GM23338 (cell line): ENCODE measurements at regions not wholly inside any gene's neighbourhood (a gene's known extent, or its start where the extent isn't known, plus 50 kb on each side); places are given as distances from the start of the nearest gene placed in this dataset.

Experiments used
- CREB1 ChIP-seq: fragments of 250-450 bp; sonication (Bioruptor Pico); IDR thresholded peaks from 2 replicates; pipeline ENCODE4 v1.5.0; 2020; ENCODE audit warnings: low read depth, mild to moderate bottlenecking, moderate library complexity
- ETS1 ChIP-seq: IDR thresholded peaks from 2 replicates; pipeline ENCODE4 v1.6.1; 2016; ENCODE audit warnings: antibody characterized with exemption
- EZH2 ChIP-seq: fragments of 200-600 bp; sonication (generic); IDR thresholded peaks from one replicate; pipeline ENCODE4 v1.8.0; 2017; ENCODE audit warnings: antibody characterized with exemption, mild to moderate bottlenecking, low read depth; ENCODE audit not compliant: unreplicated experiment
- EZH2phosphoT487 ChIP-seq: fragments of 200-600 bp; sonication (generic); IDR thresholded peaks from one replicate; pipeline ENCODE4 v1.8.1; 2018; ENCODE audit warnings: antibody characterized with exemption; ENCODE audit not compliant: unreplicated experiment
- JUNB ChIP-seq: IDR thresholded peaks from one replicate; pipeline ENCODE4 v1.6.1; 2016; ENCODE audit warnings: antibody characterized with exemption; ENCODE audit not compliant: unreplicated experiment
- POLR2AphosphoS5 ChIP-seq: IDR thresholded peaks from 2 replicates; pipeline ENCODE4 v1.6.1; 2016; ENCODE audit warnings: antibody characterized with exemption, low read depth
- ZNF114 ChIP-seq: fragments of 250-450 bp; sonication (Bioruptor Pico); IDR thresholded peaks from 2 replicates; pipeline ENCODE4 v1.5.0; 2020; ENCODE audit warnings: mild to moderate bottlenecking, moderate library complexity
- ZNF331 ChIP-seq: fragments of 250-450 bp; sonication (Bioruptor Pico); IDR thresholded peaks from 2 replicates; pipeline ENCODE4 v1.5.0; 2020; ENCODE audit warnings: low read depth, mild to moderate bottlenecking, moderate library complexity
- TF ChIP-seq, protein P1 (sequence below): fragments of 250-450 bp; sonication (Bioruptor Pico); IDR thresholded peaks from 2 replicates; pipeline ENCODE4 v1.5.0; 2020; ENCODE audit warnings: mild to moderate bottlenecking, moderate library complexity
- TF ChIP-seq, protein P2 (sequence below): IDR thresholded peaks from one replicate; pipeline ENCODE4 v1.6.1; 2018; ENCODE audit warnings: antibody characterized with exemption; ENCODE audit not compliant: unreplicated experiment
- TF ChIP-seq, protein P3 (sequence below), 2 experiments: fragments of 200-600 bp in 1 of 2; sonication (generic) in 1 of 2; conservative IDR thresholded peaks; 2 replicates each; pipeline versions ENCODE4 v1.5.1 to v1.6.1; 2016 to 2017; ENCODE audit warnings: antibody characterized with exemption in 2 of 2, low read depth in 2 of 2, mild to moderate bottlenecking in 2 of 2, moderate library complexity in 1 of 2

GRCh38 chr13:76131551-76131950, 495.4 kb downstream of the LMO7 start:
- TF ChIP-seq, protein P1, sequence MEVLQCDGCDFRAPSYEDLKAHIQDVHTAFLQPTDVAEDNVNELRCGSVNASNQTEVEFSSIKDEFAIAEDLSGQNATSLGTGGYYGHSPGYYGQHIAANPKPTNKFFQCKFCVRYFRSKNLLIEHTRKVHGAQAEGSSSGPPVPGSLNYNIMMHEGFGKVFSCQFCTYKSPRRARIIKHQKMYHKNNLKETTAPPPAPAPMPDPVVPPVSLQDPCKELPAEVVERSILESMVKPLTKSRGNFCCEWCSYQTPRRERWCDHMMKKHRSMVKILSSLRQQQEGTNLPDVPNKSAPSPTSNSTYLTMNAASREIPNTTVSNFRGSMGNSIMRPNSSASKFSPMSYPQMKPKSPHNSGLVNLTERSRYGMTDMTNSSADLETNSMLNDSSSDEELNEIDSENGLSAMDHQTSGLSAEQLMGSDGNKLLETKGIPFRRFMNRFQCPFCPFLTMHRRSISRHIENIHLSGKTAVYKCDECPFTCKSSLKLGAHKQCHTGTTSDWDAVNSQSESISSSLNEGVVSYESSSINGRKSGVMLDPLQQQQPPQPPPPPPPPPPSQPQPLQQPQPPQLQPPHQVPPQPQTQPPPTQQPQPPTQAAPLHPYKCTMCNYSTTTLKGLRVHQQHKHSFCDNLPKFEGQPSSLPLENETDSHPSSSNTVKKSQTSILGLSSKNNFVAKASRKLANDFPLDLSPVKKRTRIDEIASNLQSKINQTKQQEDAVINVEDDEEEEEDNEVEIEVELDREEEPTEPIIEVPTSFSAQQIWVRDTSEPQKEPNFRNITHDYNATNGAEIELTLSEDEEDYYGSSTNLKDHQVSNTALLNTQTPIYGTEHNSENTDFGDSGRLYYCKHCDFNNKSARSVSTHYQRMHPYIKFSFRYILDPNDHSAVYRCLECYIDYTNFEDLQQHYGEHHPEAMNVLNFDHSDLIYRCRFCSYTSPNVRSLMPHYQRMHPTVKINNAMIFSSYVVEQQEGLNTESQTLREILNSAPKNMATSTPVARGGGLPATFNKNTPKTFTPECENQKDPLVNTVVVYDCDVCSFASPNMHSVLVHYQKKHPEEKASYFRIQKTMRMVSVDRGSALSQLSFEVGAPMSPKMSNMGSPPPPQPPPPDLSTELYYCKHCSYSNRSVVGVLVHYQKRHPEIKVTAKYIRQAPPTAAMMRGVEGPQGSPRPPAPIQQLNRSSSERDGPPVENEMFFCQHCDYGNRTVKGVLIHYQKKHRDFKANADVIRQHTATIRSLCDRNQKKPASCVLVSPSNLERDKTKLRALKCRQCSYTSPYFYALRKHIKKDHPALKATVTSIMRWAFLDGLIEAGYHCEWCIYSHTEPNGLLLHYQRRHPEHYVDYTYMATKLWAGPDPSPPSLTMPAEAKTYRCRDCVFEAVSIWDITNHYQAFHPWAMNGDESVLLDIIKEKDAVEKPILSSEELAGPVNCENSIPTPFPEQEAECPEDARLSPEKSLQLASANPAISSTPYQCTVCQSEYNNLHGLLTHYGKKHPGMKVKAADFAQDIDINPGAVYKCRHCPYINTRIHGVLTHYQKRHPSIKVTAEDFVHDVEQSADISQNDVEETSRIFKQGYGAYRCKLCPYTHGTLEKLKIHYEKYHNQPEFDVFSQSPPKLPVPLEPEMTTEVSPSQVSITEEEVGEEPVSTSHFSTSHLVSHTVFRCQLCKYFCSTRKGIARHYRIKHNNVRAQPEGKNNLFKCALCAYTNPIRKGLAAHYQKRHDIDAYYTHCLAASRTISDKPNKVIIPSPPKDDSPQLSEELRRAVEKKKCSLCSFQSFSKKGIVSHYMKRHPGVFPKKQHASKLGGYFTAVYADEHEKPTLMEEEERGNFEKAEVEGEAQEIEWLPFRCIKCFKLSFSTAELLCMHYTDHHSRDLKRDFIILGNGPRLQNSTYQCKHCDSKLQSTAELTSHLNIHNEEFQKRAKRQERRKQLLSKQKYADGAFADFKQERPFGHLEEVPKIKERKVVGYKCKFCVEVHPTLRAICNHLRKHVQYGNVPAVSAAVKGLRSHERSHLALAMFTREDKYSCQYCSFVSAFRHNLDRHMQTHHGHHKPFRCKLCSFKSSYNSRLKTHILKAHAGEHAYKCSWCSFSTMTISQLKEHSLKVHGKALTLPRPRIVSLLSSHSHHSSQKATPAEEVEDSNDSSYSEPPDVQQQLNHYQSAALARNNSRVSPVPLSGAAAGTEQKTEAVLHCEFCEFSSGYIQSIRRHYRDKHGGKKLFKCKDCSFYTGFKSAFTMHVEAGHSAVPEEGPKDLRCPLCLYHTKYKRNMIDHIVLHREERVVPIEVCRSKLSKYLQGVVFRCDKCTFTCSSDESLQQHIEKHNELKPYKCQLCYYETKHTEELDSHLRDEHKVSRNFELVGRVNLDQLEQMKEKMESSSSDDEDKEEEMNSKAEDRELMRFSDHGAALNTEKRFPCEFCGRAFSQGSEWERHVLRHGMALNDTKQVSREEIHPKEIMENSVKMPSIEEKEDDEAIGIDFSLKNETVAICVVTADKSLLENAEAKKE (CRISPR knock-in tag) = no peak
- TF ChIP-seq, protein P2, sequence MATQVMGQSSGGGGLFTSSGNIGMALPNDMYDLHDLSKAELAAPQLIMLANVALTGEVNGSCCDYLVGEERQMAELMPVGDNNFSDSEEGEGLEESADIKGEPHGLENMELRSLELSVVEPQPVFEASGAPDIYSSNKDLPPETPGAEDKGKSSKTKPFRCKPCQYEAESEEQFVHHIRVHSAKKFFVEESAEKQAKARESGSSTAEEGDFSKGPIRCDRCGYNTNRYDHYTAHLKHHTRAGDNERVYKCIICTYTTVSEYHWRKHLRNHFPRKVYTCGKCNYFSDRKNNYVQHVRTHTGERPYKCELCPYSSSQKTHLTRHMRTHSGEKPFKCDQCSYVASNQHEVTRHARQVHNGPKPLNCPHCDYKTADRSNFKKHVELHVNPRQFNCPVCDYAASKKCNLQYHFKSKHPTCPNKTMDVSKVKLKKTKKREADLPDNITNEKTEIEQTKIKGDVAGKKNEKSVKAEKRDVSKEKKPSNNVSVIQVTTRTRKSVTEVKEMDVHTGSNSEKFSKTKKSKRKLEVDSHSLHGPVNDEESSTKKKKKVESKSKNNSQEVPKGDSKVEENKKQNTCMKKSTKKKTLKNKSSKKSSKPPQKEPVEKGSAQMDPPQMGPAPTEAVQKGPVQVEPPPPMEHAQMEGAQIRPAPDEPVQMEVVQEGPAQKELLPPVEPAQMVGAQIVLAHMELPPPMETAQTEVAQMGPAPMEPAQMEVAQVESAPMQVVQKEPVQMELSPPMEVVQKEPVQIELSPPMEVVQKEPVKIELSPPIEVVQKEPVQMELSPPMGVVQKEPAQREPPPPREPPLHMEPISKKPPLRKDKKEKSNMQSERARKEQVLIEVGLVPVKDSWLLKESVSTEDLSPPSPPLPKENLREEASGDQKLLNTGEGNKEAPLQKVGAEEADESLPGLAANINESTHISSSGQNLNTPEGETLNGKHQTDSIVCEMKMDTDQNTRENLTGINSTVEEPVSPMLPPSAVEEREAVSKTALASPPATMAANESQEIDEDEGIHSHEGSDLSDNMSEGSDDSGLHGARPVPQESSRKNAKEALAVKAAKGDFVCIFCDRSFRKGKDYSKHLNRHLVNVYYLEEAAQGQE = no peak
- TF ChIP-seq, protein P3, sequence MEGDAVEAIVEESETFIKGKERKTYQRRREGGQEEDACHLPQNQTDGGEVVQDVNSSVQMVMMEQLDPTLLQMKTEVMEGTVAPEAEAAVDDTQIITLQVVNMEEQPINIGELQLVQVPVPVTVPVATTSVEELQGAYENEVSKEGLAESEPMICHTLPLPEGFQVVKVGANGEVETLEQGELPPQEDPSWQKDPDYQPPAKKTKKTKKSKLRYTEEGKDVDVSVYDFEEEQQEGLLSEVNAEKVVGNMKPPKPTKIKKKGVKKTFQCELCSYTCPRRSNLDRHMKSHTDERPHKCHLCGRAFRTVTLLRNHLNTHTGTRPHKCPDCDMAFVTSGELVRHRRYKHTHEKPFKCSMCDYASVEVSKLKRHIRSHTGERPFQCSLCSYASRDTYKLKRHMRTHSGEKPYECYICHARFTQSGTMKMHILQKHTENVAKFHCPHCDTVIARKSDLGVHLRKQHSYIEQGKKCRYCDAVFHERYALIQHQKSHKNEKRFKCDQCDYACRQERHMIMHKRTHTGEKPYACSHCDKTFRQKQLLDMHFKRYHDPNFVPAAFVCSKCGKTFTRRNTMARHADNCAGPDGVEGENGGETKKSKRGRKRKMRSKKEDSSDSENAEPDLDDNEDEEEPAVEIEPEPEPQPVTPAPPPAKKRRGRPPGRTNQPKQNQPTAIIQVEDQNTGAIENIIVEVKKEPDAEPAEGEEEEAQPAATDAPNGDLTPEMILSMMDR (conservative IDR thresholded peaks at IDR 0.05; ENCODE audit: low read depth in 2 of 2) = no peak
- TF ChIP-seq EZH2 (no peak), POLR2AphosphoS5 (no peak), EZH2phosphoT487 (no peak), CREB1 (CRISPR knock-in tag) (no peak), ZNF331 (CRISPR knock-in tag) (no peak), JUNB (no peak), ETS1 (no peak), ZNF114 (no peak)
